ENCODE measurements at regions not wholly inside any gene's neighbourhood (a gene's known extent, or its start where the extent isn't known, plus 50 kb on each side); places are given as distances from the start of the nearest gene placed in this dataset.
"Not testable (repeated sequence)": the region's sequence is repeated elsewhere in the genome, so short reads cannot be mapped to it uniquely, and the experiment has no call there.

- H3K27ac ChIP-seq, result no peak overlapping the region
- H3K4me3 ChIP-seq, result no peak overlapping the region
- no peaks in the 10 kb centered on the region for H3K36me3 ChIP-seq
- no peak for DNase-seq
- TF ChIP-seq, protein P1, sequence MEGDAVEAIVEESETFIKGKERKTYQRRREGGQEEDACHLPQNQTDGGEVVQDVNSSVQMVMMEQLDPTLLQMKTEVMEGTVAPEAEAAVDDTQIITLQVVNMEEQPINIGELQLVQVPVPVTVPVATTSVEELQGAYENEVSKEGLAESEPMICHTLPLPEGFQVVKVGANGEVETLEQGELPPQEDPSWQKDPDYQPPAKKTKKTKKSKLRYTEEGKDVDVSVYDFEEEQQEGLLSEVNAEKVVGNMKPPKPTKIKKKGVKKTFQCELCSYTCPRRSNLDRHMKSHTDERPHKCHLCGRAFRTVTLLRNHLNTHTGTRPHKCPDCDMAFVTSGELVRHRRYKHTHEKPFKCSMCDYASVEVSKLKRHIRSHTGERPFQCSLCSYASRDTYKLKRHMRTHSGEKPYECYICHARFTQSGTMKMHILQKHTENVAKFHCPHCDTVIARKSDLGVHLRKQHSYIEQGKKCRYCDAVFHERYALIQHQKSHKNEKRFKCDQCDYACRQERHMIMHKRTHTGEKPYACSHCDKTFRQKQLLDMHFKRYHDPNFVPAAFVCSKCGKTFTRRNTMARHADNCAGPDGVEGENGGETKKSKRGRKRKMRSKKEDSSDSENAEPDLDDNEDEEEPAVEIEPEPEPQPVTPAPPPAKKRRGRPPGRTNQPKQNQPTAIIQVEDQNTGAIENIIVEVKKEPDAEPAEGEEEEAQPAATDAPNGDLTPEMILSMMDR (IDR thresholded peaks at IDR 0.05), result no peak
- TF ChIP-seq EP300 (IDR thresholded peaks at IDR 0.05) (no peak), POLR2A (IDR thresholded peaks at IDR 0.05) (no peak)
- H3K27me3 ChIP-seq, result no peaks in the 10 kb centered on the region
- no peaks in the 10 kb centered on the region for H3K9me3 ChIP-seq
- WGBS, 3 donors, result 71 to 87% (median 79%) methylated on average over 3 of the region's 3 CpGs
- H3K4me1 ChIP-seq (ENCODE audit: insufficient read depth), result no peaks in the 10 kb centered on the region
- intact Hi-C loops (cut with DNase I), result no loop called here
These were observed 129.9 kb upstream of the TGFBR2 start for GRCh38 chr3:30476368-30477084.

DNA sequence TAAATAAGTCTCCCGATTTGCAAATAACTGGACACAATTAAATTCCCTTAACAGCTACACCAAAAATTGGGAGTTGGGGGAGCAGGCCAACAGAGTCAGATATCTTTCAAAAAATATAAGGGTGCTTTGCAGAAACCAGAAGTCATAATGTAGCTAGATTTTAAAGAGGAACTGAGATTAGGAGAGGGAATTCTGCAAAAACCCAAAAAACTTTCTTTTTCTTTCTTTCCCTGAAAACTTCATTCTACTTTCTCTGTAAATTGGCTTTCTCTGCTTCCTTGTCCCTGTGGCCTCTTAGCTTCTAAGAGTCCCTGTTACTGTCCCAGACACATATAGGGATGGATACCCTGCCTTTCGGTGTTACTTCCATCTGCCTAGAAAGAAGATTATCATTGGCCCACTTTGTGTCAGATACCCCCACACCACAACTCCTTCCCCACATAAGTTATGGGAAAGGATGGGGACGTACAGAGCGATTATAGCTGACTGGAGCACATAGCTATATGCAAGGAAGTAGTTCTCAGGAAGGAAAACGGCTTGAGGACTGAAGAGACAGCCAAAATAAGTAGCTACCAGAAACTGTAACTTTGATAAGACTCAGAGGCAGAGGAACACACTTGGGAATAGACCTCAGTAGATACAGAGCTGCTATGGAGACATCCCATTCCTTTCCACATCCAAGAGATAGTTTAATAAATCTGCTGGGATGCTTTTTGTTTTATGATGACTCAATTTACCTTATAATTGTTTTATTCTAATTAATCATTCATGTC, 129.1 kb upstream of the TGFBR2 start:
- Histone ChIP-seq H3K9me3 (no peaks in the 10 kb centered on the region), H3K36me3 (no peaks in the 10 kb centered on the region), H3K27ac (no peak overlapping the region), H3K4me3 (no peak overlapping the region), H3K27me3 (no peaks in the 10 kb centered on the region), H3K4me1 (ENCODE audit: insufficient read depth) (no peaks in the 10 kb centered on the region)
- intact Hi-C loops (cut with DNase I), result no loop called here
- no peak for DNase-seq
- WGBS, 3 donors, result 70 to 76% (median 70%) methylated on average over 5 of the region's 5 CpGs
- TF ChIP-seq, protein P1 (IDR thresholded peaks at IDR 0.05), result no peak
- TF ChIP-seq POLR2A (IDR thresholded peaks at IDR 0.05) (no peak), EP300 (IDR thresholded peaks at IDR 0.05) (no peak)

DNA sequence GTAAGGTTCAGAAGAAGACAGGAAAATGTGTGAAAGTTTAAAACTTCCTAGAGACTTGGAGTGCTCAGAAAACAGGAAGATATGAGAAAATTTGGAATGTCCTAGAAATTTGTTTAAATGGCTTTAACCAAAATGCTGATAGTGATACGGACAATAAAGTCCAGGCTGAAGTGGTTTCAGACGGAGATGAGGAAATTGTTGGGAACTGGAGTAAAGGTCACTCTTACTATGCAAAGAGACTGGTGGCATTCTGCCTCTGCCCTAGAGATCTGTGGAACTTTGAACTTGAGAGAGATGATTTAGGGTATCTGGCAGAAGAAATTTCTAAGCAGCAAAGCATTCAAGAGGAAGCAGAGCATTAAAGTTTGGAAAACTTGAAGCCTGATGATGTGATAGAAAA, 126.7 kb upstream of the TGFBR2 start:
- H3K4me3 ChIP-seq; H3K36me3 ChIP-seq; H3K27ac ChIP-seq; H3K27me3 ChIP-seq; H3K9me3 ChIP-seq; intact Hi-C loops (cut with DNase I); H3K4me1 ChIP-seq (ENCODE audit: insufficient read depth); DNase-seq: not testable (repeated sequence)
- 41 to 51% (median 49%) methylated on average over 2 of the region's 2 CpGs for WGBS, 3 donors

DNA sequence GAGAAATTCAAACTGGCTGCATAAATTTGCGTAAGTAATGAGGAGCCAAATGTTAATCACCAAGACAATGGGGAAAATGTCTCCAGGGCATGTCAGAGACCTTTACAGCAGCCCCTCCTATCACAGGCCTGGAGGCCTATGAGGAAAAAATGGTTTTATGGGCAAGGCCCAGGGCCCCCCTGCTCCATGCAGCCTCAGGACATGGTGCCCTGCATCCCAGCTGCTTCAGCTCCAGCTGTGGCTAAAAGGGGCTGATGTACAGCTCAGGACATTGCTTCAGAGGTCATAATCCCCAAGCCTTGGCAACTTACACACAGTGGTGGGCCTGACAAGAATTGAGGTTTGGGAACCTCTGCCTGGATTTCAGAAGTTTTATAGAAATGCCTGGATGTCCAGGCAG, 126.2 kb upstream of the TGFBR2 start:
- DNase-seq; H3K4me3 ChIP-seq; H3K9me3 ChIP-seq; H3K36me3 ChIP-seq; intact Hi-C loops (cut with DNase I); H3K27ac ChIP-seq; H3K4me1 ChIP-seq (ENCODE audit: insufficient read depth); H3K27me3 ChIP-seq: not testable (repeated sequence)
- 88 to 100% (median 88%) methylated on average over 1 of the region's 1 CpG for WGBS, 3 donors

DNA sequence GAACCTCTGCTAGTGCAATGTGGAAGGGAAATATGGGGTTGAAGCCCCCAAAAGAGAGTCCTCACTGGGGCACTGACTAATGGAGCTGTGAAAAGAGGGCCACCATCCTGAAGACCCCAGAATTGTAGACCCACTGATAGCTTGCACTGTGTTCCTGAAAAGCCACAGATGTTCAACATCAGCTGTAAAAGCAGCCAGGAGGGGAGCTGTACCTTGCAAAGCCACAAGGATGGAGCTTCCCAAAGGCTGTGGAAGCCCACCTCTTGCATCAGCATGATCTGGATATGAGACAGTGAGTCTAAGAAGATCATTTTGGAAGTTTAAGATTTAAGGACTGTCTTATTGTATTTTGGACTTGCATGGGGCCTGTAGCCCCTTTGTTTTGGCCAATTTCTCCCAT, 125.8 kb upstream of the TGFBR2 start:
- Histone ChIP-seq H3K27me3 (no peaks in the 10 kb centered on the region), H3K36me3 (no peaks in the 10 kb centered on the region), H3K9me3 (no peaks in the 10 kb centered on the region), H3K4me3 (no peak overlapping the region), H3K27ac (no peak overlapping the region), H3K4me1 (ENCODE audit: insufficient read depth) (no peaks in the 10 kb centered on the region)
- DNase-seq, result no peak
- intact Hi-C loops (cut with DNase I), result no loop called here
- TF ChIP-seq EP300 (IDR thresholded peaks at IDR 0.05), result no peak
- no peak for TF ChIP-seq POLR2A (IDR thresholded peaks at IDR 0.05)
- TF ChIP-seq, protein P1 (IDR thresholded peaks at IDR 0.05), result no peak
